PC-3 (cell line): ENCODE measurements at regions not wholly inside any gene's neighbourhood (a gene's known extent, or its start where the extent isn't known, plus 50 kb on each side); places are given as distances from the start of the nearest gene placed in this dataset.

Experiments
- CTCF ChIP-seq: fragments of 300-600 bp; sonication (generic); conservative IDR thresholded peaks from 2 replicates; pipeline ENCODE4 v1.5.1; 2017; ENCODE audit warnings: antibody characterized with exemption, low read depth, mild to moderate bottlenecking, low read length
- EZH2 ChIP-seq: fragments of 300-600 bp; sonication (generic); IDR thresholded peaks from one replicate; pipeline ENCODE4 v1.6.1; 2017; ENCODE audit warnings: antibody characterized with exemption, mild to moderate bottlenecking, low read length; ENCODE audit not compliant: unreplicated experiment
- EZH2phosphoT487 ChIP-seq: fragments of 300-600 bp; sonication (generic); IDR thresholded peaks from 2 replicates; pipeline ENCODE4 v1.6.1; 2018; ENCODE audit warnings: mild to moderate bottlenecking, antibody characterized with exemption, low read length, borderline replicate concordance

- no peak for TF ChIP-seq CTCF
- no peak for TF ChIP-seq EZH2
- no peak for TF ChIP-seq EZH2phosphoT487
Measured at GRCh38 chr6:788058-788457, 95.1 kb upstream of the EXOC2 start.
